T-helper 1 cell treated with Interleukin-12 subunit alpha and Interleukin-12 subunit beta and Interleukin-4 antibody, amounts not matched to agents 30 ng/mL and 1 ng/mL, for 36 hours (primary cell): ENCODE measurements at regions not wholly inside any gene's neighbourhood (a gene's known extent, or its start where the extent isn't known, plus 50 kb on each side); places are given as distances from the start of the nearest gene placed in this dataset.

Experiments used
- intact Hi-C: fragments of 100-400 bp; cut with micrococcal nuclease; formaldehyde crosslinking; loops from one replicate; pipeline ENCODE4 v1.15.1; 2024

DNA sequence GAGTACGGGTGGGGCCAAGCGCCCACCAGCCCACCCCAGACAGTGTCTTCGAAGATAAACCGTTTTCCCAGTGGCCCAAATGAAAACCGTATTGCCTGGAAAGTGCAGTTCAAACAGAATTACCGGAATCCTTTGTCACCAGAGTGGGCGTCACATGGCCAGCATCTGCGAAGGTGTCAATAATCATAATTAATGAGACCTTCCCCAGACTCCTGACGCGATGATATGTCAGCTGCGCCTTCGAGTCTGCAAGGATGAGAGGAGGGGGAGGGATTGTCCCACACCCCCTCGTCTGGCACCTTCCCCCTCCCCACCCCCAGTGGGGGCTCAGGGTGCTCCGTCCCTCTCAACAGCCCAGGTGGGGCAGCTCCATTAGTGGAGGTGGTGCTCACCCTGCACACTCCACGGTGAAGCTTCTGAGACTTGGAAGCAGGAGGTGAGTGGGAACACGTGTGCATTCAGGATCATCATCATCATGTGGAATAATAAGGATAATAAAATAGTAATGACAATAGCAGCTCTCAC is 215.1 kb downstream of the PTPRU start:
- intact Hi-C loops, result no loop called here

DNA sequence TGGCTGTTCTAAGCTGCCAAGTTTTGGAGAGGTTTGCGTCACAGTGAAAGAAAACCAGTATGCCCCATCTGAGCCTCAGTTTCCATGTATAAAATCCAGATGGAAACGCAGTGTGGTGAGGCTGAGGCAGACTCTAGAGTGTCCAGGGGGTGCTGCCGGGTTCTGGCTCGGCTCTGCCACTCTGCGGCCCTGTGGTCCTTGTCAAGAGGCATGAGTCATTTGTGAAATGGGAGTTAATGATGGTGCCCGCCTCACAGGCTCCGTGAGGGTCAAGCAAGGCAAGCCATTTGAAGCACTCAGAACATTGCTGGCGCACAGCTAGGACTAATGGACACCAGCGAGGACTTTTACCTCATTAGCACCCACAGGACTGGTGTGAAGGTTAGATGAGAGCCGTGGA is 214.3 kb downstream of the PTPRU start:
- intact Hi-C loops, result no loop called here

DNA sequence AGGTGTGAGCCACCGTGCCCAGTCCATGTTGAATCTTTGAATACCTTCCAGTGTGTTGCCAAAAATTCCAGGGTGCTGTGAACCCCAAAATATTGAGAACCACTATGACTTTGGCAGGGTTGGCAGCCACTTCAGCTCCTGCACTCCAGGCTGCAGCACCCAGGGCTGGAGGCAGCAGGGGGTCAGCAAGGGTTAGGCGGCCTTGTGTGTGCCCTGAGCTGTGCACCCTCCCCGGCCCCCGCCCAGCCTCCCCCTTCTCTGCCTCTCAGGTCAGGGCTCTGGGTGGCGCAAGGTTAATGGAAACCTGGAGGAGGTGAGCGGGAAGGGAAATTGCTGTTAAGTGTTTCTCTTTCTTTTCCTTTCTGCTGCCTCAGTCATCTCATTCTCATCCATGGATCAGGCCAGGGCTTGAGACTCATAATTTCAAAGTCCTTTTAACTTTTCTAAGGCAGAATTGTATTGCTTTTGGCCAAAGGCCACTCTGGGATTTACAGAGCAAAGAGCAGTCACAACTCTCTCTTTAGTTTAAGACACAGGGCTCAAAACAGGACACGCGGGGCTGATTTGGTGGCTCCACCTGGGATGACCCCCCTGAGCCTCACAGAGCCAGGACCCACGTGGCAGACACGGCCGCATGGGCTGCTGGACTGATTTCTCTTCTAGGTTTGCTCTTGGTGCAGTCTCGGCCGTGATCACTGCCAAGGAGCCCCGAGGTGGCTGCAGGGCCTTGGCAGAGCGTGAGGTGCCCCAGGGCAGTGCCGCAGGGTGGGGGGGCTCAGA is 212.3 kb downstream of the PTPRU start:
- intact Hi-C loops, result no loop called here

DNA sequence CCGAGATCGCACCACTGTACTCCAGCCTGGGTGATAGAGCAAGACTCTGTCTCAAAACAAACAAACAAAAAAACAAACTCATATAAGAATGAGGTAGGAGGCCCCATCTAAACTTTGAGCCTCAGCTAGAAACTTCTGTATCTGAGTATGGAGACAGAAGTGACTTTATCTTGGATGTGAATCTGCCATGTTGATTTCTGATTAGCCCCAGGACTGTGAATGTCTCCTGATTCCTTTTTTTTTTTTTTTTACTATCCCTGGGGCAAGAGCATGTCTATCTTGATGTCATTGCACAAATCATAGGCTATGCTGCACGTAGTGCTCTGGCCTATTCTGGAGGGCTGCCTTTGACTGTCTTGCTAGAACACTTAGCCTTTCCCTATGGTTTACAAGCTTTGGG is 211.0 kb downstream of the PTPRU start:
- intact Hi-C loops, result no loop called here

DNA sequence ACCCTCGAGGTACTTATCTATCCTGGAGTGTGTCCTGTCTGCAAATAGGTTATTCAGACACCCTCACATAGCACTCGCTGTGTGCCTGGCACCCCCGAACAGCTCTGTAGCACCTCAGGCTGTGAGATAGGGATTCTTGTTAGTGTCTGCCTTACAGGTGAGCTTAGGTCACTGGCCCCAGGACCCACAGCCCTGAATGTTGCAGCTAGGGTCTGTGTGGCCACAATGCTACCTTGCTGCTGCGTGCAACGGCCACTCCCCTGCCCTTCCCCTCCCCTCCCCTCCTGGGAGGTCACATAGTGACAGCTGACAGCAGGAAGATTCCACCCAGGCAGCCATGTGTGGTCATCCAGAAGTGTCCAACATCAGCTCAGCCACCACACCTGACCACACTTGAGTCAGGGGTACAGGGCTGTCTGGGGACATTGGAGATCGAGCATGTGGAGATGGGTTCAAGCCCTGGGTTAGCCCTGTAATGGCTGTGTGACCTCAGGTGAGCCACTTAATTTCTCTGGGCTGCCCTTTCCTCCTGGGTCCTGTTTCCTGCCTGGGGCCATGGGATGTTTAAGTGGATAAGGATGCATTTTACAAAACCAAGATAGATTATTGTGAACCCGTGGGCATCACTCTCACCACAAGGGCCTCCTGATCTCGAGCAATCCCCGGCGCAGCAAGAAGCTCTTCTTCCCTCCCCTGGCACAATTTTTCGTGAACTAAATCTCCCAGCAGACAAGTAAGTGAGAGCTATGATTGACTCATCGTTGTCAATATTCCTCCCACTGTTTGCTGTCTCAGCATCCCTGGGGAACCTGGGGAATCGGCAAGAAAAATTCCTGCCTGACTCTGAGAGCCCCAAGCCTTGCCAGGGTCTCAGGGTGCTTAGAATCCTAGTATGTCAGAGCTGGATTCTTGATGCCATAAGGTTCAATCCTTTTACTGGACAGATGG is 208.7 kb downstream of the PTPRU start:
- intact Hi-C loops, result no loop called here

DNA sequence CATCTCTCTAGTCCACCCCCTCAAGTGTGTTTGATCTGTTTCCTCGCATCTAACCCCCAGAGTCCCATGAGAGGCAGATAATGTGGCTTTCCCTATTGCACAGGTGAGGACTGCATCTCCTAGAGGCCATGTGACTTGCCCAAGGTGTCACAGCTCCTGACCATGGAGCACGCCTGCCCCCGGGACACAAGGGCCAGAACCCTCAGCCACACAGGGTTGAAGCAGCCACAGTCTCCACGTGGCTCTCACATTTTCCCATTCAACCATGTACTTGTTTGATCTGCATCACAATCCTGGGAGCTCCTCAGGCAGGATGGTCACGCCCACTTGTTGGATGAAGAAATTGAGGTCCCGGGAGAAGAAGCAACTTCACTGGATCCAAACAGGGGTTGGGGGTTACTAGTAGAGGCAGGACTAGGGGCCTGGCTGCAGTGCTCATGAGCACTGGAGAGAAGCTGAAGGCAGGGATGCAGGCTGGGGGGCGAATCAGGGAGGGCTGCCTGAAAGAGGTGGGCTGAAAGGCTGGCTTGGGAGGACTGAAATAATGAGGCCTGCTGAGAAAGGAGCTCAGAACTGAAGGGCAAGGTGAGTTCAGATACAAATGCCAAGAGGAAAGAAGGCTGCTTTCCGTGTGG is 207.9 kb downstream of the PTPRU start:
- intact Hi-C loops, result no loop called here

DNA sequence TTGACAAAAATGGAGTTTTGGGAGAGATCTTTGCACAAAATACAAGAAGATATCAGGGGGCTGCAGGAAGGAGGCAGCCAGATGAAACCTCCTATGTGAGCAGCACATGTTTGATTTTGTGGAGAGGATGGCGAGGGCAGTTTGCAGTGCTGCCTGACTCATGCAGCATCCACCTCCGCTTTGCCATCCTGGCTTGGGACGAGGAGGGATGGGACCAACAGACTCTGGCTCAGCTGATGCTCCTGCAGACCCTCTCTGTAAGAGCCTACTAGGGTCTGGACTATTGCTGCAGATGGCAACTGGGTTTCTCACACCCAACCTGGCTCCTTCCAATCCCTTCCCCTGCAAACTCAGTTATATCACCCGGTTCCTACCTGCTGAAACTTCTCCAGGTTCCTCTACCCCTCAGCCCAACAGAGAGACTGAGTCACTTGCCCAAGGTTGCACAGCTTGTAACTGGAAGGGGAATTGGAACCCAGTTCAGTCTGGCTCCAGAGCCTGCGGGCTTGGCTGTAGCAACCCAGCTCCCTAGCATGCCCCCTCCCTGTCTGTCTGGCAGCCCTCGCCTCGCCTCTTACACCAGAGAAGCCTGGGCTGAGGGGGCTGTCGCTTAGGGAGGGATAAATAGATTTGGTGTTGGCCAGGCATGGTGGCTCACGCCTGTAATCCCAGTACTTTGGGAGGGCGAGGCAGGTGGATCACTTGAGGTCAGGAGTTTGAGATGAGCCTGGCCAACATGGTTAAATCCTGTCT is 205.8 kb downstream of the PTPRU start:
- intact Hi-C loops, result no loop called here

DNA sequence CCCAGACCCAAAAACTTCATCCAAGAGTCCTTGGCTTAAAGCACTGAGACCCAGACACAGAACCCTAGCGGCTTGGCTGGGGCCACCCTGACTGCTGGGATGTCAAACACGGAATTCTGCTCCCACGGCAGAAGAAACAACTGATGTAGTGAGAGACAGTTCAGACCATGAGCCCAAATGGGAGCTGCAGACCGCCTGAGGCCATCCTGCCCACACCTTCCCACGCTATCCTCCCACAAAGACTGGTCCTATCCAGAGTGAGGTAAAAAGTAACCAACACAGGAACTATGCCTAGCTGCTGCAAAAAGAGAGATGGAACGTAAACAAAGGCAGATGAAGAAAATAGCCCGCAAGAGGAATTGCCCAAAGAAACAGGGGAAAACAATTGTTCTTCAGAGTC is 203.3 kb downstream of the PTPRU start:
- intact Hi-C loops, result no loop called here

DNA sequence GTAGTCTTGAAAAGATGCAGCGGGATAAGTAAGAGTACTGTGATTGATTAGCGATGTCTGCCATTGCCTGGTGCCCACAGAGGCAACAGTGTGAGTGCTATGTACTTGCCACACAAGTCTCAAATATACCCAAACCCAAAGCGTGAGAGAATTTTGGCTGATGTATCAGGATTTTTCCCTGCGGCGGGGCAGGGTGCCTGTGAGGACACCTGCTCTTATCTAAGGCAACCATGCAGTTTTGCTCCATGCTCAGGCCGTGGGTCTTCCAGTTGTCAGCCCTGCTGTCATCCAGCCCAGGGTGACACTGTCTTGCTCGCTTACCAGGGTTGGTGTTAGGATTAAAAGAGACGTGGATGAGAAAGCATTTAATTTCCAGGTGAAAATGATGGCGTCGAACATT is 202.7 kb downstream of the PTPRU start:
- intact Hi-C loops, result no loop called here

DNA sequence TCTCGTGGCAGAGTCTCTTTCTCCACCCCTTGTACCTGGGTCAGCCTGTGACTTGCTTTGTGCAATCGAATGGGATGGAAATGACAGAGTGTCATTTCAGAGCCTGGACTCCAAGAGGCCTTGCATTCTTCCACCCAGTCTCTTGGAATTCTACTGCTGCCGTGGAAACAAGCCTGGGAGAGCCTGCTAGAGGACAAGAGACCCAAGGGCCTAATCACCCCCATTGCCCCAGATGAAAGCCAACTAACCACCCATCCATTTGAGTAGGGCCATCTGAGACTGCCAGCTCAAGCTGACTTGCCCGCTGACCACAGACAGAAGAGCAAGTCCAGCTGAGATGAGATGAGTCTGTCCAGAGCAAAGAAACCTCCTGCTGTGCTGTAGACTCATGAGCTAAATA is 201.6 kb downstream of the PTPRU start:
- intact Hi-C loops, result no loop called here

DNA sequence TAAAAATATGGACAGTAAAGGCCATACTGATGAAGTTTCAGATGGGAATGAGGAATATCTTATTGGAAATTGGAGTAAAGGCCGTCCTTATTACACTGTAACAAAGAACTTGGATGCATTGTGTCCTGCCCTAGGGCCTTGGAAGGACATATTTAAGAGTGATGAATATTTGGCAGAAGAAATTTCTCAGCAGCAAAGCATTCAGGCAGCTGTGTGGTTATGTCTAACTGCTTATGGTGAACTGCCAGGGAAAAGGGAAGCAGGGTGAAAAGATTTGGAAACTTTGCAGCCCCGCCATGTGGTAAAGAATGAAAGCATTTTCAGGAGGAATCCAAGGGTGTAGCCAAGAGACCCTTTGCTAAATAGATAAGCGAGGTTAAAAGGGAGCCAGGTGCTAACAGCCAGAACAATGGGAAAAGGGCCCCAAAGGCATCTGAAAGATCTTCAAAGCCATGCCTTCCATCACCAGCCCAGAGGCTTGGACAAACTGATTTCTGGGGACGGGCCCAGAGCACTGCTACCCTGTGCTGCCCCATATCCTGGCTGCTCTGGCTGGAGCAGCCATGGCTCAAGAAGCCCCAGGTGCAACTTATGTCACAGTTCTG is 200.0 kb downstream of the PTPRU start:
- intact Hi-C loops, result no loop called here

DNA sequence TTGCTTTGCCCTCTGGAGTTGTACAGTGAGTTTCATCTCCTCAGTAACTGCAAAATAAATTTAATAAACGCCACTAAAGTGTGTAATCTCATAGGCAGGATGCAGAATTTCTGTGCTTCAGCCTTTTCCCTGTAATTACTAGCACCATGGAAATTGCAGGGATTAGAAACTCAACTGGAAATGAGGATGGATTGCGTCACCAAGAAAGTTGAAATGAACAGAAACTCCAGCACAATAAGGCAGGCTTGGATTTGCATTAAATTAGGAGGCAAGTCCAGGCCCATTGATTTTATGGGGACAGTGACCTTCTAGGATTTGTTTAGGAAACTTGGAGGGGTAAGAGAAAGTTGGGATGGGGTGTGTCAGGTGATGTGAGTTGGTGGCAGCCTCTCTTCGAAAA is 197.5 kb downstream of the PTPRU start:
- intact Hi-C loops, result no loop called here

DNA sequence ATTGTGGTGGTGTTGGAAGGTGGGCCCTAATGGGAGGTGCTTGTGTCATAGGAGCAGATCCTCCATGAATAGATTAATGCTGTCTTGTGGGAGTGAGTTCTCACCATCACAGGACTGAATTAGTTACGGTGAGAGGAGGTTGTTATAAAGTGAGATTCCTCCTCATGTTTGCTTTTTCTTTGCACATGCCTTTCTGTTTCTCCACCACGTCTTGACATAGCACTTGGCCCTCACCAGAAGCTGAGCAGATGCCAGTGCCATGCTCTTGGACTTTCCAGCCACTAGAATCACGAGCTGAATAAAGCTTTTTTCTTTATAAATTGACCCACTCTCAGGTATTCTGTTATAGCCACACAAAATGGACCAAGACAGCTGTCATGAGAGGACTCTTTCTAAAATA is 194.8 kb downstream of the PTPRU start:
- intact Hi-C loops, result no loop called here

DNA sequence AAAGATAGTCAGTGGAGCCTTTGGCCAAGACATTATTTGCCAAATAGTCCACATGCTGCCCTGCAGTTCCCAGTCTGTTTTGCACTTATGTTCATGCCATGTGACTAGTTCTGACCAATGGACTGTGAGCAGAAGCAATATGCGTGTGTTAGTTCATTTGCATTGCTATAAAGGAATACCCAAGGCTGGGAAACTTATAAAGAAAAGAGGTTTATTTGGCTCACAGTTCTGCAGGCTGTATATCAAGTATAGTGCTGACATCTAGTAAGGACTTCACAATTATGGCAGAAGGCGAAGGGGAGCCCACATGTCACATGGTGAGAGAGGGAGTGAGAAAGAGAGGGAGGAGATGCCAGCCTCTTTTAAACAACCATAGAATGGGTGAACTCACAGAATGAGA is 193.3 kb downstream of the PTPRU start:
- intact Hi-C loops, result no loop called here

DNA sequence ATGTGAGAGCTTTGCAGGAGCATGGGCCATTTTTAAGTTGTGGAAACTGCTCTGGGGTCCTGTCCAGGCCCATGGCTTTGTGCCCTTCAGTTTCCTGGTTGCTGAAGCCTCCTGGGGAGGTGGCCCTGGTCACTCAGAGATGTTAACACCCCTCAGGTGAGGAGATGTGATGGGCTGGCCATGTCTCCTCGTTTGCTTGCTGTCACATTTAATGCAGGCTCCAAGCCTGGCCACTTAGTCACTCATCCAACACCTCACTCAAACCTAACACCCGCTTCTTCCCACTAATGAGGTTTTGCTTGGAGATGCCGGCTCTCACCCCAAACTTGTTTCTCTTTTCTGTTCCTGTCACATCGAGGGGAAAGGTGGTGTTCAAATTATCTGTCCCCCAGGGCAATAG is 192.7 kb downstream of the PTPRU start:
- intact Hi-C loops, result no loop called here

DNA sequence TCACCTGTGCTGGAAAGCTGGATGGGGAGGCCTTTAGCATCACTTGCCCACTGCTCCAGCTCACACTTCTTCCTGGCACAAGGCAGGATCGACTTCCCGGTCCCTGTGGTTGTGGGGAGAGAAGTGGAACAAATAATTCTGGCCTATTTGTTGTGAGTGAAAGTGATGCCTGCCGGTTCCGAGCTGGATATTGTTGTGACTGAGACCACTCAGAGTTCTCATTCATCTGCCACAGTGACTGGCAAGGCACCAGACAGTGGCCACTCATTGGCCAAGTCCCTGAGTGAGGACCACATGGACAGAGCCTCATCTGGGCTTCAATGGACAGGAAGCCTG is 191.9 kb downstream of the PTPRU start:
- intact Hi-C loops, result no loop called here

DNA sequence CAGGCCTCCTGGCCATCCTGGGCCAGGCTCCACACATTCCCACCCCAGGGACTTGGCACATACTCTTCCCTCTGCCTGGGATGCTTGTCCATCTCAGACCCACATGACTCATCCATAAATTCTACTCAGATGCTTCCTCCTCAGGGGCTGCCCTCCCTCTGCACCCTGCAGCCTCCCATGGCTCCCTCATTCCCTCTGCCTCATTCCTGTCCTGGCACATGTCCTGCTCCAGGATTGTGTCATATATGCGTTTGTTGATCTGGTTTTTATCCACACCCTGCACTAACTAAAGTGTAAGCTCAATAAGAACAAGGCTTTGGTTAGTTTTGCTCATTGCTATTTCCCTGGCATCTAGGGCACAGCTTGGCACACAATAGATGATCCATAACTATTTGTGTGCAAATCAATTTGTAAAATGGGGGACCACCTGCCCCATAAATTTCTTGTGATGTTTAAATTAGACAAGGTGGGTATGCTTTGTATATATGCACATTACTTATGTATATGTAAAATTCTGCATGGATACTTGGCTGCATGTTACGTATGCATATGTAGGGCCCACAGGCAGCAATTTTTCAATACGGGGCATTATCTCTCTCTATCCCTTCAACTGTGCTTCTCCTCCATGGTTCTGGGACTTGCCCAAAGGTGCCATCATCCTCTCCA is 191.4 kb downstream of the PTPRU start:
- intact Hi-C loops, result no loop called here

DNA sequence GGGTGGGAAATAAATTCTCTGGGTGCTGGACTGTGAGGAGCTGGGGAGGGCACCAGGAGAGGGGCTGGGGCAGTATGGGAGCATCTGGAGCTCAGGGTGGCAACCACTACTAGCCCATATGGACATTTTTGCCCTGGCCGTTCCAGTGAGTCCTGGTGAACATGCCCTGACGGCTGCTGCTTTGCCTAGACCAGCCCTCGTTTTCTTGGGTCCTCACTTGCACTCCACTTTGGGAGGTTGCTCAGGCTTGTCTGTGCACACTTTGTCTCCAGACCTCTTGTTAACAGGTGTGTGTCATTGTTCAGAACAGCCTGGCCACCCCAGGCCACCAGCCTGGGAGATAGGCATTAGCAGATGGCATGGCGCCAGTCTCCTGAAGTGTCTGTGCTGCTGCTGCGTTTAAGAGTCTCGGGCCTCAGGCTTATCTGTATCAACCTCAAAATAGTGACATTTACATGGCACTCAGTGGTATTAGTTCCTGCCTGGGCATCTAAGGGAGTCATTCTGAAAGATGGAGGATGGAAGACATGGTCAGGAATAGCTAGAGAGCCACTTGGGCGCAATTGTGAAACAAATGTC is 190.5 kb downstream of the PTPRU start:
- intact Hi-C loops, result no loop called here

DNA sequence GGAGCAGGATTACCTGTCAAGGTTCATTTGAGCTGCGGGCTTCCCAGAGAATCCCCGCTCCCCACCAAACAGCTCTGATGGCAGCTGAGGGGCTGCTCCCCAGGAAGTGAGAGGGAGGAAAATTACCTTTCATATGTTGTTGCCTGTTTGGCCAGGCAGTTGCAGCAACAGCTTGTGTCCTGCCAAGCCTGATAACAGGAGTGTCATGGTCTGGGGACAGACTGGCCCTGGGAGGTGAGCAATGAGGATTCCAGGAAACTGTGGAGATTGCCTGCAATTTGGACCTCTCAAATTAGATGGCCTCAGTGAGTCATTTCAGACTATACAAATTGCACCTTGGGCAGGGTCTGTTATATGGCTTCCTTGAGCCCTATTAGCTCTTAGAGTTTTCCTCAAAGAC is 189.3 kb downstream of the PTPRU start:
- intact Hi-C loops, result no loop called here

DNA sequence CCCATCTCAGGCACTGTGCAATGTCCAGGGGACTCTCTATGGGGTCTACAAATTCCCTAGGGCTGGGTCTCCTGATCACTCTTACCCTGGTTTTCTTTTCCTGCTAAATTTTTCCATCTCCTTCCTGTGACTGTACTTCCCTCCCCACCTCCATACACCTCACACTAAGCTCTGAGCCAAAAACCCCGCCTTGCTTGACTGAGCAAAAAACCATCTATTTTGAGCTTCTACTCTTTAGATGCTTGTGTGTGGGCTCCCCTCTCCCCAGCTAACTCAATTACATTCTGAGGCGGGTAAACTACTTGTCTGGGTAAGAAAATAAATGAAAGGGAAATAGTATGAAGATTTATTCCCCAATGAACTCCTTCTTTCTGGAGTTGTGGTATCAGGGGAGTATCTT is 187.9 kb downstream of the PTPRU start:
- intact Hi-C loops, result no loop called here
